ENCODE measurements at regions not wholly inside any gene's neighbourhood (a gene's known extent, or its start where the extent isn't known, plus 50 kb on each side); places are given as distances from the start of the nearest gene placed in this dataset.

DNA sequence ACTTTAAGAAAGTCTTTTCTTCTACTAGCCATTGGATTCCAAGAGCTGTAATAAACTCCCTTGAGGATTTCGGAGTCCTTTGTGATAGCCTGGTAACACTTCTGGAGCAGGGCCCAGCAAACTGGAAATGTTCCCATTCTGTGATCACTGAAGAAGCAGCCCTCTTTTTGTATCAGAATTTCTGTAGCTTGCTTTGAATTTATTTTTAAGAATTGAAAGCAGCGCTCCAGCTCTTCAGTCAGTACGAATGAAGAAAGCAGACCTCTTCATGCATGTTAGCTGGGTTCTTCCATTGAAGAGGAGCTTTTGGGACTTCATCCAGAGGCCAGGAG lies 141.5 kb downstream of the AKAP11 start:
- no peak overlapping the region for H3K4me3 ChIP-seq (ENCODE audit: control insufficient read depth in 2 of 3, extremely low read depth in 1 of 3, insufficient read depth in 2 of 3, low read depth in 1 of 3, low read length in 3 of 3)
- H3K9ac ChIP-seq (ENCODE audit: control insufficient read depth, extremely low read depth, insufficient read depth, low read length), result no peak overlapping the region
- no peak overlapping the region for H3K27ac ChIP-seq (ENCODE audit: control insufficient read depth, insufficient read depth, low read length)
- no peaks in the 10 kb centered on the region for H4K20me1 ChIP-seq (ENCODE audit: control insufficient read depth, extremely low read depth, insufficient read depth, low read length)
- no peaks in the 10 kb centered on the region for H3K4me1 ChIP-seq (ENCODE audit: control insufficient read depth, extremely low read depth, insufficient read depth, low read length)
- H3K9me1 ChIP-seq (ENCODE audit: control insufficient read depth, extremely low read depth, insufficient read depth, low read length), result no peaks in the 10 kb centered on the region
- no peak overlapping the region for H2AFZ ChIP-seq (ENCODE audit: control insufficient read depth, low read length)
- H3K36me3 ChIP-seq (ENCODE audit: control insufficient read depth in 2 of 2, extremely low read depth in 1 of 2, insufficient read depth in 2 of 2, low read length in 2 of 2), result no peaks in the 10 kb centered on the region
- FAIRE-seq (no peak), DNase-seq (ENCODE audit: low read depth, low spot score) (no peak)
- no peak for TF ChIP-seq EZH2 (IDR thresholded peaks at IDR 0.05; ENCODE audit: low read length)
- TF ChIP-seq, protein P1, sequence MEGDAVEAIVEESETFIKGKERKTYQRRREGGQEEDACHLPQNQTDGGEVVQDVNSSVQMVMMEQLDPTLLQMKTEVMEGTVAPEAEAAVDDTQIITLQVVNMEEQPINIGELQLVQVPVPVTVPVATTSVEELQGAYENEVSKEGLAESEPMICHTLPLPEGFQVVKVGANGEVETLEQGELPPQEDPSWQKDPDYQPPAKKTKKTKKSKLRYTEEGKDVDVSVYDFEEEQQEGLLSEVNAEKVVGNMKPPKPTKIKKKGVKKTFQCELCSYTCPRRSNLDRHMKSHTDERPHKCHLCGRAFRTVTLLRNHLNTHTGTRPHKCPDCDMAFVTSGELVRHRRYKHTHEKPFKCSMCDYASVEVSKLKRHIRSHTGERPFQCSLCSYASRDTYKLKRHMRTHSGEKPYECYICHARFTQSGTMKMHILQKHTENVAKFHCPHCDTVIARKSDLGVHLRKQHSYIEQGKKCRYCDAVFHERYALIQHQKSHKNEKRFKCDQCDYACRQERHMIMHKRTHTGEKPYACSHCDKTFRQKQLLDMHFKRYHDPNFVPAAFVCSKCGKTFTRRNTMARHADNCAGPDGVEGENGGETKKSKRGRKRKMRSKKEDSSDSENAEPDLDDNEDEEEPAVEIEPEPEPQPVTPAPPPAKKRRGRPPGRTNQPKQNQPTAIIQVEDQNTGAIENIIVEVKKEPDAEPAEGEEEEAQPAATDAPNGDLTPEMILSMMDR (optimal IDR thresholded peaks at IDR 0.05 in 1 of 3, IDR thresholded peaks at IDR 0.05 in 1 of 3, conservative IDR thresholded peaks at IDR 0.05 in 1 of 3; ENCODE audit: extremely low read depth in 1 of 3, insufficient read depth in 2 of 3, low read length in 3 of 3), result no peak
- no peaks in the 10 kb centered on the region for H3K27me3 ChIP-seq (ENCODE audit: control insufficient read depth, extremely low read depth, insufficient read depth, low read length)
- H3K4me2 ChIP-seq (ENCODE audit: control insufficient read depth, extremely low read depth, insufficient read depth, low read depth, low read length), result no peak overlapping the region
- dilution Hi-C loops (cut with MboI; ENCODE audit: extremely low pct_ligation_motif_present, low sequenced_read_pairs), result no loop called here
- H3K79me2 ChIP-seq (ENCODE audit: control insufficient read depth, insufficient read depth, low read length), result no peaks in the 10 kb centered on the region
- H3K9me3 ChIP-seq (ENCODE audit: control insufficient read depth, low read depth, low read length), result no peaks in the 10 kb centered on the region

DNA sequence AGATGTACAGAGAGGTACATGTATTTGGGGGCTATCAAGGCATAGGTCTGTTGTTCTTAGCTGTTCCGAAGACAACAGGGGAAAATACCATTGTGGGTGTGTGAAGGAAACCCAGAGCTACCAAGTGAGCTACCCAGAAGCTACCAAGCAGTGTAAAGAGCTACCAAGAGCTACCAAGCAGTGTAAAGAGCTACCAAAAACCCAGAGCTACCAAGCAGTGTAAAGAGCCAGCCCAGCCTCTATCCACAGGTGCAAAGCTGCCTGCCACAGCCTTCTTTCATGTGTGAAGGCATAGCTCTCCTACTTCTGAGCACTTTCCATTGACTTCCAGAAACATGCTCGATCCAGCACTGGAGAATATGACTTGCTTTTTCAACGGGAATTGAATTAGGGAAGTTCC lies 145.7 kb downstream of the AKAP11 start:
- FAIRE-seq, result no peak
- Histone ChIP-seq H2AFZ (ENCODE audit: control insufficient read depth, low read length) (no peak overlapping the region), H3K4me1 (ENCODE audit: control insufficient read depth, extremely low read depth, insufficient read depth, low read length) (no peaks in the 10 kb centered on the region), H3K27ac (ENCODE audit: control insufficient read depth, insufficient read depth, low read length) (no peak overlapping the region), H3K9me1 (ENCODE audit: control insufficient read depth, extremely low read depth, insufficient read depth, low read length) (no peaks in the 10 kb centered on the region), H3K4me3 (ENCODE audit: control insufficient read depth in 2 of 3, extremely low read depth in 1 of 3, insufficient read depth in 2 of 3, low read depth in 1 of 3, low read length in 3 of 3) (no peak overlapping the region), H3K79me2 (ENCODE audit: control insufficient read depth, insufficient read depth, low read length) (no peaks in the 10 kb centered on the region), H3K36me3 (ENCODE audit: control insufficient read depth in 2 of 2, extremely low read depth in 1 of 2, insufficient read depth in 2 of 2, low read length in 2 of 2) (no peaks in the 10 kb centered on the region), H3K9me3 (ENCODE audit: control insufficient read depth, low read depth, low read length) (no peaks in the 10 kb centered on the region), H3K27me3 (ENCODE audit: control insufficient read depth, extremely low read depth, insufficient read depth, low read length) (peaks cover 5% of the 10 kb centered on the region), H4K20me1 (ENCODE audit: control insufficient read depth, extremely low read depth, insufficient read depth, low read length) (no peaks in the 10 kb centered on the region), H3K4me2 (ENCODE audit: control insufficient read depth, extremely low read depth, insufficient read depth, low read depth, low read length) (no peak overlapping the region), H3K9ac (ENCODE audit: control insufficient read depth, extremely low read depth, insufficient read depth, low read length) (no peak overlapping the region)
- dilution Hi-C loops (cut with MboI; ENCODE audit: extremely low pct_ligation_motif_present, low sequenced_read_pairs), result no loop called here
- TF ChIP-seq EZH2 (IDR thresholded peaks at IDR 0.05; ENCODE audit: low read length), result no peak
- TF ChIP-seq, protein P1 (optimal IDR thresholded peaks at IDR 0.05 in 1 of 3, IDR thresholded peaks at IDR 0.05 in 1 of 3, conservative IDR thresholded peaks at IDR 0.05 in 1 of 3; ENCODE audit: extremely low read depth in 1 of 3, insufficient read depth in 2 of 3, low read length in 3 of 3), result no peak
- no peak for DNase-seq (ENCODE audit: low read depth, low spot score)

All from keratinocyte (primary cell).